SK-N-SH (cell line): ENCODE measurements at regions not wholly inside any gene's neighbourhood (a gene's known extent, or its start where the extent isn't known, plus 50 kb on each side); places are given as distances from the start of the nearest gene placed in this dataset.

Source experiments
- CTCF ChIA-PET: fragments of 300-600, 350-600 bp; formaldehyde crosslinking; extraction: SDS; loops from one replicate; lab custom pipeline; 2021; lab: Yijun Ruan, JAX
- POLR2A ChIA-PET: fragments of 350-600 bp; sonication (Branson Sonifier 250); formaldehyde crosslinking; extraction: SDS; loops from one replicate; lab custom pipeline; 2020; ENCODE audit warnings: antibody characterized with exemption, inconsistent platforms; lab: Yijun Ruan, JAX
- DNase-seq: peaks from one replicate; pipeline ENCODE4 v3.0.0; 2012
- H2AFZ ChIP-seq: fragments of 200-600 bp; sonication (generic); 2 replicates; pipeline ENCODE4 v1.8.1; 2016; ENCODE audit warnings: antibody characterized with exemption, mild to moderate bottlenecking, low read depth
- H3F3A ChIP-seq: fragments of 200-600 bp; sonication (generic); replicated peaks from 2 replicates; pipeline ENCODE3; 2016; ENCODE audit warnings: antibody characterized with exemption, mild to moderate bottlenecking; ENCODE audit not compliant: insufficient read depth
- H3K27ac ChIP-seq, 2 experiments: fragments of 200-500 bp in 1 of 2; fragments of 200-600 bp in 1 of 2; sonication (Bioruptor generic) in 1 of 2; sonication (generic), shearing (Covaris generic) in 1 of 2; 2 replicates each; pipeline versions ENCODE4 v1.5.1 to v1.6.1; 2014 to 2016; ENCODE audit warnings: low read depth in 2 of 2, inconsistent platforms in 1 of 2, low read length in 1 of 2, mild to moderate bottlenecking in 1 of 2, mixed read lengths in 1 of 2
- H3K27me3 ChIP-seq: fragments of 200-600 bp; sonication (generic), shearing (Covaris generic); 2 replicates; pipeline ENCODE4 v1.6.1; 2016; ENCODE audit warnings: mixed run types; ENCODE audit not compliant: insufficient read depth
- H3K36me3 ChIP-seq, 2 experiments: fragments of 200-500 bp in 1 of 2; fragments of 200-600 bp in 1 of 2; sonication (Bioruptor generic) in 1 of 2; sonication (generic) in 1 of 2; replicated peaks in 1 of 2; 2 replicates each; pipeline versions ENCODE3 to v1.5.1; 2014 to 2016; ENCODE audit warnings: low read length in 1 of 2, mild to moderate bottlenecking in 1 of 2; ENCODE audit not compliant: insufficient read depth in 2 of 2, control insufficient read depth in 1 of 2
- H3K4me1 ChIP-seq, 2 experiments: fragments of 200-500 bp in 1 of 2; fragments of 200-600 bp in 1 of 2; sonication (Bioruptor generic) in 1 of 2; sonication (generic), shearing (Covaris generic) in 1 of 2; 2 replicates each; pipeline versions ENCODE4 v1.5.1 to v1.6.1; 2014 to 2016; ENCODE audit warnings: low read depth in 1 of 2, low read length in 1 of 2, mixed run types in 1 of 2; ENCODE audit not compliant: insufficient read depth in 2 of 2, control insufficient read depth in 1 of 2
- H3K4me2 ChIP-seq: fragments of 200-600 bp; sonication (generic), shearing (Covaris generic); 2 replicates; pipeline ENCODE4 v1.6.1; 2017; ENCODE audit warnings: mixed run types
- H3K4me3 ChIP-seq, 2 experiments: fragments of 200-500 bp in 1 of 2; fragments of 200-600 bp in 1 of 2; sonication (Bioruptor generic) in 1 of 2; sonication (generic), shearing (Covaris generic) in 1 of 2; 2 replicates each; pipeline versions ENCODE4 v1.5.1 to v1.8.1; 2014 to 2016; ENCODE audit warnings: low read depth in 2 of 2, inconsistent platforms in 1 of 2, low read length in 1 of 2, mild to moderate bottlenecking in 1 of 2, mixed read lengths in 1 of 2, moderate library complexity in 1 of 2
- H3K79me2 ChIP-seq: fragments of 200-600 bp; sonication (generic); 2 replicates; pipeline ENCODE4 v1.8.1; 2017; ENCODE audit warnings: mild to moderate bottlenecking; ENCODE audit not compliant: insufficient read depth
- H3K9ac ChIP-seq: fragments of 200-600 bp; sonication (generic); 2 replicates; pipeline ENCODE4 v1.6.1; 2017; ENCODE audit warnings: mixed run types
- H3K9me2 ChIP-seq: fragments of 200-600 bp; sonication (generic); 2 replicates; pipeline ENCODE4 v1.6.1; 2017; ENCODE audit warnings: mixed run types
- H3K9me3 ChIP-seq: fragments of 200-600 bp; sonication (generic); 2 replicates; pipeline ENCODE4 v1.6.1; 2017; ENCODE audit warnings: mixed run types, mild to moderate bottlenecking, moderate library complexity
- H4K20me1 ChIP-seq: fragments of 200-600 bp; sonication (generic); 2 replicates; pipeline ENCODE4 v1.6.1; 2017; ENCODE audit warnings: mild to moderate bottlenecking, mixed run types; ENCODE audit not compliant: insufficient read depth
- CTCF ChIP-seq: fragments of 200-600 bp; sonication (generic); IDR thresholded peaks from 2 replicates; pipeline ENCODE4 v1.6.1; 2017; ENCODE audit warnings: antibody characterized with exemption, mild to moderate bottlenecking, moderate library complexity
- EZH2phosphoT487 ChIP-seq: fragments of 200-600 bp; sonication (generic); IDR thresholded peaks from 2 replicates; pipeline ENCODE4 v1.6.1; 2017; ENCODE audit warnings: low read depth, mixed run types, mild to moderate bottlenecking, antibody characterized with exemption, moderate library complexity, borderline replicate concordance
- FOSL2 ChIP-seq: IDR thresholded peaks from 2 replicates; pipeline ENCODE4 v1.4.0; 2012; ENCODE audit warnings: low read depth, mild to moderate bottlenecking, moderate library complexity, borderline replicate concordance
- FOXM1 ChIP-seq: IDR thresholded peaks from 2 replicates; pipeline ENCODE4 v1.4.0; 2012; ENCODE audit warnings: low read depth, mild to moderate bottlenecking
- IRF3 ChIP-seq: fragments of 150-350 bp; IDR thresholded peaks from 2 replicates; pipeline ENCODE4 v1.6.1; 2016; ENCODE audit warnings: mild to moderate bottlenecking, low read depth, low read length
- JUND ChIP-seq: IDR thresholded peaks from 2 replicates; pipeline ENCODE4 v1.4.0; 2012
- MAX ChIP-seq: IDR thresholded peaks from 2 replicates; pipeline ENCODE4 v1.4.0; 2012; ENCODE audit warnings: low read depth
- MXI1 ChIP-seq: IDR thresholded peaks from 2 replicates; pipeline ENCODE4 v1.6.1; 2012; ENCODE audit warnings: mild to moderate bottlenecking, low read depth, low read length, improper control_type of control experiment
- NFIC ChIP-seq: IDR thresholded peaks from 2 replicates; pipeline ENCODE4 v1.4.0; 2012; ENCODE audit warnings: borderline replicate concordance
- NRF1 ChIP-seq: IDR thresholded peaks from 2 replicates; pipeline ENCODE4 v1.6.1; 2012; ENCODE audit warnings: low read depth, mild to moderate bottlenecking, low read length
- POLR2AphosphoS5 ChIP-seq: IDR thresholded peaks from 2 replicates; pipeline ENCODE4 v1.6.1; 2012; ENCODE audit warnings: low read depth, low read length
- SIN3A ChIP-seq: IDR thresholded peaks from 2 replicates; pipeline ENCODE4 v1.6.1; 2012; ENCODE audit warnings: low read depth, mild to moderate bottlenecking, low read length, moderate library complexity, borderline replicate concordance
- SMC3 ChIP-seq: IDR thresholded peaks from 2 replicates; pipeline ENCODE4 v1.6.1; 2012; ENCODE audit warnings: low read depth, low read length, improper control_type of control experiment
- TAF1 ChIP-seq: IDR thresholded peaks from 2 replicates; pipeline ENCODE4 v1.6.1; 2012; ENCODE audit warnings: low read depth, mild to moderate bottlenecking, low read length, moderate library complexity, borderline replicate concordance
- TCF12 ChIP-seq: IDR thresholded peaks from 2 replicates; pipeline ENCODE4 v1.4.0; 2012
- YY1 ChIP-seq: IDR thresholded peaks from 2 replicates; pipeline ENCODE4 v1.4.0; 2012; ENCODE audit warnings: low read depth, mild to moderate bottlenecking
- WGBS: methylation state at CpG from one replicate; pipeline ENCODE4 v1.1.6; 2017; ENCODE audit warnings: low lambda C conversion rate; 5-methylcytosine and 5-hydroxymethylcytosine counted together

DNA sequence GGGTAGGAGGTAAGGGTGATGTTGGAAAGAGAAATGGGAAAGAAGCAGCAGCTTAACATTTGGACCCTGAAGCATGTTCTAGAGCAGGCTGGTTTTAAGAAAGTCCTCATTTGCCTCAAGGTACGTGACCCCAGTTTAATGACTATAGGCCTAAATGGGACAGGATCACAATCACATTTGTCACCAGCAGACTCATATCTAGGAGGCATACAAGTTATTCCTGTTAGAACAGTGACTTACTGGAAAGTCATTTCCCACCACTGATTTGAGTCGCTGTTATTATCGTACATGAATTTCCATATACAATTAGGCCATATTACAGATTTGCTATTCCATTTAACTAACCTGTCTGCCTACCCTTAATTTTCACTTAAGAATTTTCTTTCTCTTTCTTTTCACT, 326.1 kb downstream of the DAD1 start:
- Histone ChIP-seq H4K20me1 (no peaks in the 10 kb centered on the region), H3K9ac (no peak overlapping the region), H3K4me2 (no peak overlapping the region), H3F3A (no peaks in the 10 kb centered on the region), H3K79me2 (no peaks in the 10 kb centered on the region), H3K4me3 (no peak overlapping the region), H3K36me3 (no peaks in the 10 kb centered on the region), H3K27me3 (no peaks in the 10 kb centered on the region), H3K9me2 (no peaks in the 10 kb centered on the region), H3K27ac (no peak overlapping the region), H2AFZ (no peak overlapping the region), H3K4me1 (no peaks in the 10 kb centered on the region), H3K9me3 (no peaks in the 10 kb centered on the region)
- DNase-seq: no peak
- 12% methylated on average over 3 of the region's 3 CpGs for WGBS
- no peak for TF ChIP-seq POLR2AphosphoS5
- no peak for TF ChIP-seq TAF1
- no peak for TF ChIP-seq YY1
- TF ChIP-seq JUND: no peak
- TF ChIP-seq EZH2phosphoT487: no peak
- no peak for TF ChIP-seq FOSL2
- TF ChIP-seq CTCF: no peak
- no peak for TF ChIP-seq SIN3A
- no peak for TF ChIP-seq NRF1
- no peak for TF ChIP-seq MXI1
- ChIA-PET CTCF (no interaction called here), POLR2A (no interaction called here)

DNA sequence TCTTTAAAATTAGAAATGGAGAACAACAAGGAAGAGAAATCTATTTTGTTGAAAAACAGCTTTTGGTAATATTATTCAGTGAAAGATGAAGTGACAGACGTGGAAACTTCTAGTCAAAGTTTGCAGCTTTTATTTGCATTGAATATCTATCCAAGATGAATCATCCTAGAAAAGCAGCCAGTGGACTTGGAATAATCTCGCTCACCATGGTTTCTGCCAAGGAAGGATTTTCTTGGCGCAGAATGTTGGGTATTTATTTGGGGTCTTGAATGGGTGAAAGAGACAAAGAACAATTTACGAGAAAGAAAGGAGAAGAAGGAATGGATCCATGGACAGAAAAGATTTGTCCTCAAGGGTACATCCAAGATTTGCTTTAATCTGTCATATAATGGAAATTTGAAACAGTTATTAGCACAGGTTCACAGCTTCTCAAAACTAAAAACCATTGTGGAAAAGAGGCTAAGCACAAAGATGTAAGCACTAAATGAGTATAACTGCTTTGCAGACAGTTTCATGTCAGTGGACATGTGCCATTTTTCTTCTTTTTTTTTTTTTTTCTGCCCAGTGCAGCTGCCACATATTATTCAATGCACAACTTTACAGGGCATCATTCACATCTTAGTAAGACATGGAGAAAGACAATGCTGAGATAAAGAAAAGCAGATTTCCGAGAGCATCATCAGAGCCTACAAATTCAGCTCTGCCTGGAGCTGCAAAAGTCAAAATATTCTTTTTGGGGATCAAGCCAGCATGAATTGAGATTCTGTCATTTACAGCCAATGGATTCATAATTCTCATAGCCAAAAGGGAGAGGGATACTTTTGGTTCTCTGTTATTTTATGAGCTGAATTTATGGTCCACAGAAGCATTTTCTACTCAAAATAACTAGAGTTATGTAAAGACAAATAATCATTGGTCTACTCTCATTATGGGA, 333.7 kb downstream of the DAD1 start:
- POLR2A ChIA-PET: no interaction called here
- WGBS: 12% methylated on average over 5 of the region's 5 CpGs
- CTCF ChIA-PET: interaction anchor here (1.7 kb wide), 1 partner anchor 22 kb away, joined by 5 read pairs; no protein-coding TSS in a partner anchor

More for the DNA sequence above, 333.7 kb downstream of the DAD1 start:
- no peaks in the 10 kb centered on the region for H3K36me3 ChIP-seq
- H2AFZ ChIP-seq: no peak overlapping the region
- H3K79me2 ChIP-seq: no peaks in the 10 kb centered on the region
- no peak for TF ChIP-seq MAX
- no peak for TF ChIP-seq SMC3
- no peak for TF ChIP-seq NFIC
- no peak for TF ChIP-seq SIN3A
- no peak for TF ChIP-seq TCF12
- no peak for TF ChIP-seq IRF3
- TF ChIP-seq FOXM1: no peak
- no peak for TF ChIP-seq TAF1
- H3K9ac ChIP-seq: no peak overlapping the region
- H3K9me2 ChIP-seq: no peaks in the 10 kb centered on the region
- no peaks in the 10 kb centered on the region for H3K9me3 ChIP-seq
- no peaks in the 10 kb centered on the region for H3K4me1 ChIP-seq
- no peaks in the 10 kb centered on the region for H4K20me1 ChIP-seq
- H3K4me3 ChIP-seq: no peak overlapping the region
- DNase-seq: no peak
- no peaks in the 10 kb centered on the region for H3F3A ChIP-seq
- no peak overlapping the region for H3K4me2 ChIP-seq
- no peak overlapping the region for H3K27ac ChIP-seq
- peaks cover 9% of the 10 kb centered on the region; the same call in 1 of the 2 replicates for H3K27me3 ChIP-seq
